ENCODE measurements at regions not wholly inside any gene's neighbourhood (a gene's known extent, or its start where the extent isn't known, plus 50 kb on each side); places are given as distances from the start of the nearest gene placed in this dataset.

- in situ Hi-C loops (cut with MboI; ENCODE audit: low pct_ligation_motif_present in 1 of 4, low pct_unique_long_range_greater_than_20kb in 1 of 4, low sequenced_read_pairs in 3 of 4), result no loop called here
- 67 to 81% methylated on average over 1 to 5 of the region's 5 CpGs for WGBS, 2 donors (ENCODE audit: low coverage in 1 of 2)
Measured at GRCh38 chr15:93324186-93324975, 235.4 kb upstream of the RGMA start.

GRCh38 chr15:93321881-93322282 is 232.9 kb upstream of the RGMA start:
- WGBS, 2 donors (ENCODE audit: low coverage in 1 of 2), result 62% methylated on average over 8 of the region's 9 CpGs; no CpG with 5 or more reads in 1 of the 2 donors
- TF ChIP-seq POLR2A (IDR thresholded peaks at IDR 0.05) (no peak), EP300 (IDR thresholded peaks at IDR 0.05; ENCODE audit: low read depth) (no peak), POLR2AphosphoS5 (IDR thresholded peaks at IDR 0.05) (no peak)
- H3K27me3 ChIP-seq, result no peaks in the 10 kb centered on the region
- DNase-seq, result no peak
- H3K27ac ChIP-seq, result no peak overlapping the region
- no peak overlapping the region for H3K4me3 ChIP-seq
- in situ Hi-C loops (cut with MboI; ENCODE audit: low pct_ligation_motif_present in 1 of 4, low pct_unique_long_range_greater_than_20kb in 1 of 4, low sequenced_read_pairs in 3 of 4), result no loop called here
- no peaks in the 10 kb centered on the region for H3K9me3 ChIP-seq
- intact Hi-C loops (cut with DNase I; ENCODE audit: low total_unique reads), result loop anchor here (10.0 kb wide), 1 partner anchor 287 kb away; no protein-coding TSS in a partner anchor
- H3K36me3 ChIP-seq, result no peaks in the 10 kb centered on the region
- no peaks in the 10 kb centered on the region for H3K4me1 ChIP-seq

More at GRCh38 chr15:93324186-93324975, 235.4 kb upstream of the RGMA start:
- no peak for TF ChIP-seq CTCF (IDR thresholded peaks at IDR 0.05)
- no peak for TF ChIP-seq EP300 (IDR thresholded peaks at IDR 0.05; ENCODE audit: low read depth)
- DNase-seq, result no peak
- Histone ChIP-seq H3K27me3 (no peaks in the 10 kb centered on the region), H3K9me3 (no peaks in the 10 kb centered on the region), H3K4me3 (no peak overlapping the region), H3K4me1 (no peaks in the 10 kb centered on the region), H3K36me3 (no peaks in the 10 kb centered on the region), H3K27ac (no peak overlapping the region)
- intact Hi-C loops (cut with DNase I; ENCODE audit: low total_unique reads), result loop anchor here (10.0 kb wide), 1 partner anchor 290 kb away; no protein-coding TSS in a partner anchor

- no peak overlapping the region for H3K27ac ChIP-seq
- 87 to 96% methylated on average over 4 to 19 of the region's 19 CpGs for WGBS, 2 donors (ENCODE audit: low coverage in 1 of 2)
- DNase-seq, result no peak
- H3K4me3 ChIP-seq, result no peak overlapping the region
- in situ Hi-C loops (cut with MboI; ENCODE audit: low pct_ligation_motif_present in 1 of 4, low pct_unique_long_range_greater_than_20kb in 1 of 4, low sequenced_read_pairs in 3 of 4), result no loop called here
- H3K4me1 ChIP-seq, result no peaks in the 10 kb centered on the region
- intact Hi-C loops (cut with DNase I; ENCODE audit: low total_unique reads), result no loop called here
- H3K27me3 ChIP-seq, result no peaks in the 10 kb centered on the region
- no peaks in the 10 kb centered on the region for H3K36me3 ChIP-seq
- TF ChIP-seq CTCF (IDR thresholded peaks at IDR 0.05) (no peak), POLR2AphosphoS5 (IDR thresholded peaks at IDR 0.05) (no peak), POLR2A (IDR thresholded peaks at IDR 0.05) (no peak), EP300 (IDR thresholded peaks at IDR 0.05; ENCODE audit: low read depth) (no peak)
- no peaks in the 10 kb centered on the region for H3K9me3 ChIP-seq
Measured at GRCh38 chr15:93319121-93319814, 230.3 kb upstream of the RGMA start.

GRCh38 chr15:93317772-93318171 is 228.8 kb upstream of the RGMA start:
- intact Hi-C loops (cut with DNase I; ENCODE audit: low total_unique reads), result no loop called here
- H3K36me3 ChIP-seq, result no peaks in the 10 kb centered on the region
- TF ChIP-seq CTCF (IDR thresholded peaks at IDR 0.05) (no peak), POLR2A (IDR thresholded peaks at IDR 0.05) (no peak), EP300 (IDR thresholded peaks at IDR 0.05; ENCODE audit: low read depth) (no peak), POLR2AphosphoS5 (IDR thresholded peaks at IDR 0.05) (no peak)
- WGBS, 2 donors (ENCODE audit: low coverage in 1 of 2), result 90 to 93% methylated on average over 4 of the region's 4 CpGs
- H3K27me3 ChIP-seq, result no peaks in the 10 kb centered on the region
- no peak overlapping the region for H3K4me3 ChIP-seq
- in situ Hi-C loops (cut with MboI; ENCODE audit: low pct_ligation_motif_present in 1 of 4, low pct_unique_long_range_greater_than_20kb in 1 of 4, low sequenced_read_pairs in 3 of 4), result no loop called here
- no peak for DNase-seq
- no peaks in the 10 kb centered on the region for H3K4me1 ChIP-seq
- H3K9me3 ChIP-seq, result no peaks in the 10 kb centered on the region
- no peak overlapping the region for H3K27ac ChIP-seq
